PC-3 (cell line): ENCODE measurements at regions not wholly inside any gene's neighbourhood (a gene's known extent, or its start where the extent isn't known, plus 50 kb on each side); places are given as distances from the start of the nearest gene placed in this dataset.

Experiments
- EZH2phosphoT487 ChIP-seq: fragments of 300-600 bp; sonication (generic); IDR thresholded peaks from 2 replicates; pipeline ENCODE4 v1.6.1; 2018; ENCODE audit warnings: mild to moderate bottlenecking, antibody characterized with exemption, low read length, borderline replicate concordance
- TF ChIP-seq, protein P1 (sequence below): fragments of 300-600 bp; sonication (generic); conservative IDR thresholded peaks from 2 replicates; pipeline ENCODE4 v1.5.1; 2017; ENCODE audit warnings: antibody characterized with exemption, low read depth, mild to moderate bottlenecking, low read length

DNA sequence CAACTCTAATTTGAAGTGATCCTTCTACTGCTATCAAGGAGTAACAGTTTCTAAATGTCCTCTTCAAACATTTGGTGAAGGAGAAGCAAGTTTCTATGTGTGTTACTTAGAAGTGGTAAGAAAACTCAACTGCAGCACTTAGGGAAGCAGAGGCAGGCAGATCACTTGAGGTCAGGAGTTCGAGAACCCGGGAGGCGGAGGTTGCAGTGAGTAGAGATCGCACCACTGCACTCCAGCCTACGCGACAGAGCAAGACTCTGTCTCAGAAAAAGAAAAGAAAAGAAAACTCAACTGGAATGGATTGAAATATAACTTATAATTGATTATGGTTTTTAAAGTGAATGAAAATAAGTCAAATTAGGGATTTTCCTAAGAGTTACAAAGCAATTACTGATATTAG is 169.7 kb upstream of the ATP2B1 start:
- no peak for TF ChIP-seq EZH2phosphoT487
- TF ChIP-seq, protein P1, sequence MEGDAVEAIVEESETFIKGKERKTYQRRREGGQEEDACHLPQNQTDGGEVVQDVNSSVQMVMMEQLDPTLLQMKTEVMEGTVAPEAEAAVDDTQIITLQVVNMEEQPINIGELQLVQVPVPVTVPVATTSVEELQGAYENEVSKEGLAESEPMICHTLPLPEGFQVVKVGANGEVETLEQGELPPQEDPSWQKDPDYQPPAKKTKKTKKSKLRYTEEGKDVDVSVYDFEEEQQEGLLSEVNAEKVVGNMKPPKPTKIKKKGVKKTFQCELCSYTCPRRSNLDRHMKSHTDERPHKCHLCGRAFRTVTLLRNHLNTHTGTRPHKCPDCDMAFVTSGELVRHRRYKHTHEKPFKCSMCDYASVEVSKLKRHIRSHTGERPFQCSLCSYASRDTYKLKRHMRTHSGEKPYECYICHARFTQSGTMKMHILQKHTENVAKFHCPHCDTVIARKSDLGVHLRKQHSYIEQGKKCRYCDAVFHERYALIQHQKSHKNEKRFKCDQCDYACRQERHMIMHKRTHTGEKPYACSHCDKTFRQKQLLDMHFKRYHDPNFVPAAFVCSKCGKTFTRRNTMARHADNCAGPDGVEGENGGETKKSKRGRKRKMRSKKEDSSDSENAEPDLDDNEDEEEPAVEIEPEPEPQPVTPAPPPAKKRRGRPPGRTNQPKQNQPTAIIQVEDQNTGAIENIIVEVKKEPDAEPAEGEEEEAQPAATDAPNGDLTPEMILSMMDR: no peak
